ENCODE measurements at regions not wholly inside any gene's neighbourhood (a gene's known extent, or its start where the extent isn't known, plus 50 kb on each side); places are given as distances from the start of the nearest gene placed in this dataset.

DNA sequence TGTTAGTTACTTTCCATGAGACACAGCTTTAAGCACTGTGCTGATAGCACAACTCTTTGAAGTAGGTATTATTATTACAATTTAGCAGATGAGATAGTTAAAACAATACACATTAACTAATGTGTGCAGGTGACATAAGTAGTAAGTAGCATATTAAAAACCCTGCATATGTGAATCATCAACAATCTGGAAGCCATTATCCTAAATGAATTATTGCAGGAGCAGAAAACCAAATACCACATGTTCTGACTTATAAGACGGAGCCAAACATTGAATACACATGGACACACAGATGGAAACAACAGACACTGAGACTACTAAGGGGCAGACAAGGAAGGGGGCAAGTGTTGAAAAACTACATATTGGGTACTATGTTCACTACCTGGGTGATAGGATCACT is 300.3 kb upstream of the GULP1 start:
- no peaks in the 10 kb centered on the region for H3K4me1 Mint-ChIP-seq (ENCODE audit: low read depth, unreplicated experiment)
- H3K36me3 ChIP-seq (ENCODE audit: control insufficient read depth, insufficient read depth, low read length), result no peaks in the 10 kb centered on the region

DNA sequence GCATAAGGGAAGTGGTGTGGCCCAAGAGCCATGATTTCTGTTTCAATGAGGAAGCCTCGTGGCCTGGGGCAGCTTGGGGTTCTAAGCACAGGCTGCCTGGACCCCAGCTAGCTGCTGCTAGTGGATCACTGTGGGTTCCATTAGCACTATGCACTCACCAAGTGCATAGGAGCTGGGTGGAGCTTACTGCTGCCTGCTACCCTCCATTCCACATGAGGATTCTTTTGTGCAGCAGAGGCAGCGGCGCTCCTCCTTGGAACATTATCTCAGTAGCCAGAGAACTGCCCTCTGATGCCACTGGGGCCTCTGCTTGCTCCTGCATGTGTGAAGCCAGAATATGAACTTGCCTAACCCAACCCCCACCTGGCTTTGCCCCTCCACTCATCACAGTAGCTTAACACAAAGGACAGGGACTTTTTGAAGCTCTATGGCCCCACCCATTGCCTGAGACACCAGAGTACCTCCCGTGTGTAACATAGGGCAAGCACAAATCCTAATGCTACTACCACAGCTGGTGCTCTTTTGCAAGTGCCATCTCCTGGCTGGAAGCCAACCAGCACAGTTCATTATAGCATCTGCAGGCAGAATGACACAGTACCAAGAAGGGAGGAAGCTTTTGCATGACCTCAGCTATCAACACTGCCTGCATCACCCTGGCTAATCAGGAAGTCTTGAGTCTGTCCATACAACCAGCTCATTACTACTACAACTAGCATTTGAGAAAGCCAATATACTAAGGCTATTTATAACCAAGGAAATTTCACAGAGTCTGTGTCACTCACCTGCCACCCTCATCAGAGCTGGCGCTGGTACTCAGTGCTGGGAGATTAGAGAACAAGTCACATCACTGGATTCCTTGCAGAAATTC is 297.0 kb upstream of the GULP1 start:
- TF ChIP-seq CTCF (IDR thresholded peaks at IDR 0.05; ENCODE audit: insufficient read depth in 1 of 2, low read depth in 1 of 2, low read length in 1 of 2, severe bottlenecking in 1 of 2, unreplicated experiment in 1 of 2), result no peak
- ChIA-PET CTCF (no interaction called here), POLR2A (no interaction called here)
- no peaks in the 10 kb centered on the region for H3K9me3 ChIP-seq
- Mint-ChIP-seq H3K36me3 (ENCODE audit: insufficient read depth, unreplicated experiment) (no peaks in the 10 kb centered on the region), H3K27ac (ENCODE audit: unreplicated experiment) (no peak overlapping the region), H3K4me1 (ENCODE audit: low read depth, unreplicated experiment) (no peaks in the 10 kb centered on the region), H3K27me3 (ENCODE audit: insufficient read depth, unreplicated experiment) (peaks cover 8% of the 10 kb centered on the region), H3K4me3 (ENCODE audit: unreplicated experiment) (no peak overlapping the region), H3K9me3 (ENCODE audit: unreplicated experiment) (no peaks in the 10 kb centered on the region)
- intact Hi-C loops (cut with micrococcal nuclease; ENCODE audit: unreplicated experiment), result no loop called here
- no TSS peak for BruUV-seq (replicated peaks)
- H3K4me1 ChIP-seq, result no peaks in the 10 kb centered on the region
- no peaks in the 10 kb centered on the region for H3K36me3 ChIP-seq (ENCODE audit: control insufficient read depth, insufficient read depth, low read length)
- H3K27me3 ChIP-seq (replicated peaks; ENCODE audit: control insufficient read depth, insufficient read depth, low read length), result no peaks in the 10 kb centered on the region; the same call in 1 of the 2 replicates
- no peak for DNase-seq
- no peak overlapping the region for H3K4me3 ChIP-seq (ENCODE audit: low read depth, low read length)

More for the DNA sequence above, 300.3 kb upstream of the GULP1 start:
- no peak for DNase-seq
- intact Hi-C loops (cut with micrococcal nuclease; ENCODE audit: unreplicated experiment), result no loop called here
- Histone ChIP-seq H3K4me1 (peaks cover 8% of the 10 kb centered on the region; the same call in 1 of the 2 replicates), H3K27me3 (replicated peaks; ENCODE audit: control insufficient read depth, insufficient read depth, low read length) (no peaks in the 10 kb centered on the region; the same call in 1 of the 2 replicates), H3K9me3 (no peaks in the 10 kb centered on the region), H3K4me3 (ENCODE audit: low read depth, low read length) (no peak overlapping the region)
- Mint-ChIP-seq H3K4me3 (ENCODE audit: unreplicated experiment) (no peak overlapping the region), H3K27me3 (ENCODE audit: insufficient read depth, unreplicated experiment) (no peaks in the 10 kb centered on the region), H3K9me3 (ENCODE audit: unreplicated experiment) (no peaks in the 10 kb centered on the region), H3K36me3 (ENCODE audit: insufficient read depth, unreplicated experiment) (no peaks in the 10 kb centered on the region), H3K27ac (ENCODE audit: unreplicated experiment) (no peak overlapping the region)
- CTCF ChIA-PET, result no interaction called here
- no TSS peak for BruUV-seq (replicated peaks)
- no peak for TF ChIP-seq CTCF (IDR thresholded peaks at IDR 0.05; ENCODE audit: insufficient read depth in 1 of 2, low read depth in 1 of 2, low read length in 1 of 2, severe bottlenecking in 1 of 2, unreplicated experiment in 1 of 2)
- POLR2A ChIA-PET, result no interaction called here

- Mint-ChIP-seq H3K27ac (ENCODE audit: unreplicated experiment) (no peak overlapping the region), H3K27me3 (ENCODE audit: insufficient read depth, unreplicated experiment) (peaks cover 10% of the 10 kb centered on the region), H3K4me3 (ENCODE audit: unreplicated experiment) (no peak overlapping the region), H3K9me3 (ENCODE audit: unreplicated experiment) (no peaks in the 10 kb centered on the region), H3K36me3 (ENCODE audit: insufficient read depth, unreplicated experiment) (no peaks in the 10 kb centered on the region), H3K4me1 (ENCODE audit: low read depth, unreplicated experiment) (no peaks in the 10 kb centered on the region)
- no peaks in the 10 kb centered on the region for H3K4me1 ChIP-seq
- DNase-seq, result no peak
- no peak overlapping the region for H3K4me3 ChIP-seq (ENCODE audit: low read depth, low read length)
- H3K36me3 ChIP-seq (ENCODE audit: control insufficient read depth, insufficient read depth, low read length), result no peaks in the 10 kb centered on the region
- TF ChIP-seq CTCF (IDR thresholded peaks at IDR 0.05; ENCODE audit: insufficient read depth in 1 of 2, low read depth in 1 of 2, low read length in 1 of 2, severe bottlenecking in 1 of 2, unreplicated experiment in 1 of 2), result no peak
- ChIA-PET CTCF (no interaction called here), POLR2A (no interaction called here)
- H3K9me3 ChIP-seq, result no peaks in the 10 kb centered on the region
- no TSS peak for BruUV-seq (replicated peaks)
- no peaks in the 10 kb centered on the region; the same call in 1 of the 2 replicates for H3K27me3 ChIP-seq (replicated peaks; ENCODE audit: control insufficient read depth, insufficient read depth, low read length)
- intact Hi-C loops (cut with micrococcal nuclease; ENCODE audit: unreplicated experiment), result no loop called here
These were observed 296.1 kb upstream of the GULP1 start for GRCh38 chr2:187995556-187995955.
